ENCODE measurements at regions not wholly inside any gene's neighbourhood (a gene's known extent, or its start where the extent isn't known, plus 50 kb on each side); places are given as distances from the start of the nearest gene placed in this dataset.
"Not testable (repeated sequence)": the region's sequence is repeated elsewhere in the genome, so short reads cannot be mapped to it uniquely, and the experiment has no call there.

GRCh38 chr13:90055760-90056159 is 1291.7 kb upstream of the MIR17HG start:
- DNase-seq (ENCODE audit: low read depth in 2 of 2): no peak

GRCh38 chr13:90064226-90064625 is 1283.3 kb upstream of the MIR17HG start:
- not testable (repeated sequence) for DNase-seq (ENCODE audit: low read depth in 2 of 2)

- DNase-seq (ENCODE audit: low read depth in 2 of 2): no peak
Observed at GRCh38 chr13:90068658-90069057, 1278.8 kb upstream of the MIR17HG start.

GRCh38 chr13:90070362-90070761 is 1277.1 kb upstream of the MIR17HG start:
- DNase-seq (ENCODE audit: low read depth in 2 of 2): no peak

- no peak for DNase-seq (ENCODE audit: low read depth in 2 of 2)
Observed at GRCh38 chr13:90070837-90071525, 1276.5 kb upstream of the MIR17HG start.

GRCh38 chr13:90084684-90085290 is 1262.7 kb upstream of the MIR17HG start:
- DNase-seq (ENCODE audit: low read depth in 2 of 2): no peak

GRCh38 chr13:90089051-90089450 is 1258.4 kb upstream of the MIR17HG start:
- DNase-seq (ENCODE audit: low read depth in 2 of 2): no peak

GRCh38 chr13:90091611-90092010 is 1255.9 kb upstream of the MIR17HG start:
- no peak for DNase-seq (ENCODE audit: low read depth in 2 of 2)

GRCh38 chr13:90094357-90094756 is 1253.1 kb upstream of the MIR17HG start:
- DNase-seq (ENCODE audit: low read depth in 2 of 2): no peak

GRCh38 chr13:90098577-90098976 is 1248.9 kb upstream of the MIR17HG start:
- DNase-seq (ENCODE audit: low read depth in 2 of 2): no peak

GRCh38 chr13:90099847-90100246 is 1247.6 kb upstream of the MIR17HG start:
- DNase-seq (ENCODE audit: low read depth in 2 of 2): no peak

- no peak for DNase-seq (ENCODE audit: low read depth in 2 of 2)
Observed at GRCh38 chr13:90103099-90103784, 1244.2 kb upstream of the MIR17HG start.

- no peak for DNase-seq (ENCODE audit: low read depth in 2 of 2)
Observed at GRCh38 chr13:90104764-90105163, 1242.7 kb upstream of the MIR17HG start.

GRCh38 chr13:90105276-90105675 is 1242.2 kb upstream of the MIR17HG start:
- DNase-seq (ENCODE audit: low read depth in 2 of 2): no peak

GRCh38 chr13:90105849-90106496 is 1241.5 kb upstream of the MIR17HG start:
- no peak for DNase-seq (ENCODE audit: low read depth in 2 of 2)

- no peak for DNase-seq (ENCODE audit: low read depth in 2 of 2)
Observed at GRCh38 chr13:90107661-90108060, 1239.8 kb upstream of the MIR17HG start.

- DNase-seq (ENCODE audit: low read depth in 2 of 2): no peak
Observed at GRCh38 chr13:90108547-90108946, 1238.9 kb upstream of the MIR17HG start.

GRCh38 chr13:90116121-90116520 is 1231.4 kb upstream of the MIR17HG start:
- DNase-seq (ENCODE audit: low read depth in 2 of 2): no peak

GRCh38 chr13:90118467-90119071 is 1228.9 kb upstream of the MIR17HG start:
- no peak for DNase-seq (ENCODE audit: low read depth in 2 of 2)

- no peak for DNase-seq (ENCODE audit: low read depth in 2 of 2)
Observed at GRCh38 chr13:90120026-90120425, 1227.5 kb upstream of the MIR17HG start.

- DNase-seq (ENCODE audit: low read depth in 2 of 2): no peak
Observed at GRCh38 chr13:90121784-90122183, 1225.7 kb upstream of the MIR17HG start.

- no peak for DNase-seq (ENCODE audit: low read depth in 2 of 2)
Observed at GRCh38 chr13:90122531-90122930, 1225.0 kb upstream of the MIR17HG start.

All from stimulated activated CD4-positive, alpha-beta T cell treated with anti-CD3 and anti-CD28 coated beads, Interleukin-1b, Interleukin-23, amount 100 ng/mL, for 4 hours (primary cell).